ENCODE measurements at regions not wholly inside any gene's neighbourhood (a gene's known extent, or its start where the extent isn't known, plus 50 kb on each side); places are given as distances from the start of the nearest gene placed in this dataset.
"Not testable (repeated sequence)": the region's sequence is repeated elsewhere in the genome, so short reads cannot be mapped to it uniquely, and the experiment has no call there.

DNA sequence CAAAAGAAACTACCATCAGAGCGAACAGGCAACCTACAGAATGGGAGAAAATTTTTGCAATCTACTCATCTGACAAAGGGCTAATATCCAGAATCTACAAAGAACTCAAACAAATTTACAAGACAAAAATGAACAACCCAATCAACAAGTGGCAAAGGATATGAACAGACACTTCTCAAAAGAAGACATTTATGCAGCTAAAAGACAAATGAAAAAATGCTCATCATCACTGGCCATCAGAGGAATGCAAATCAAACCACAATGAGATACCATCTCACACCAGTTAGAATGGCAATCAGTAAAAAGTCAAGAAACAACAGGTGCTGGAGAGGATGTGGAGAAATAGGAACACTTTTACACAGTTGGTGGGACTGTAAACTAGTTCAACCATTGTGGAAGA, 425.0 kb downstream of the NPIPA8 start:
- TF ChIP-seq, protein P1, sequence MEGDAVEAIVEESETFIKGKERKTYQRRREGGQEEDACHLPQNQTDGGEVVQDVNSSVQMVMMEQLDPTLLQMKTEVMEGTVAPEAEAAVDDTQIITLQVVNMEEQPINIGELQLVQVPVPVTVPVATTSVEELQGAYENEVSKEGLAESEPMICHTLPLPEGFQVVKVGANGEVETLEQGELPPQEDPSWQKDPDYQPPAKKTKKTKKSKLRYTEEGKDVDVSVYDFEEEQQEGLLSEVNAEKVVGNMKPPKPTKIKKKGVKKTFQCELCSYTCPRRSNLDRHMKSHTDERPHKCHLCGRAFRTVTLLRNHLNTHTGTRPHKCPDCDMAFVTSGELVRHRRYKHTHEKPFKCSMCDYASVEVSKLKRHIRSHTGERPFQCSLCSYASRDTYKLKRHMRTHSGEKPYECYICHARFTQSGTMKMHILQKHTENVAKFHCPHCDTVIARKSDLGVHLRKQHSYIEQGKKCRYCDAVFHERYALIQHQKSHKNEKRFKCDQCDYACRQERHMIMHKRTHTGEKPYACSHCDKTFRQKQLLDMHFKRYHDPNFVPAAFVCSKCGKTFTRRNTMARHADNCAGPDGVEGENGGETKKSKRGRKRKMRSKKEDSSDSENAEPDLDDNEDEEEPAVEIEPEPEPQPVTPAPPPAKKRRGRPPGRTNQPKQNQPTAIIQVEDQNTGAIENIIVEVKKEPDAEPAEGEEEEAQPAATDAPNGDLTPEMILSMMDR (IDR thresholded peaks at IDR 0.05): not testable (repeated sequence)
- TF ChIP-seq POLR2AphosphoS5, EP300, POLR2A (IDR thresholded peaks at IDR 0.05): not testable (repeated sequence)

All from gastroesophageal sphincter (tissue), 3 donors.